OCI-LY1 (cell line): ENCODE measurements at regions not wholly inside any gene's neighbourhood (a gene's known extent, or its start where the extent isn't known, plus 50 kb on each side); places are given as distances from the start of the nearest gene placed in this dataset.

ENCODE experiments used
- EZH2 ChIP-seq: fragments of 200-600 bp; sonication (generic), shearing (Covaris generic); IDR thresholded peaks from 2 replicates; pipeline ENCODE4 v1.8.0; 2017; ENCODE audit warnings: borderline replicate concordance, mixed run types, mild to moderate bottlenecking, antibody characterized with exemption, low read length, moderate library complexity, mixed read lengths
- TF ChIP-seq, protein P1 (sequence below): fragments of 200-600 bp; sonication (generic), shearing (Covaris generic); IDR thresholded peaks from 2 replicates; pipeline ENCODE4 v1.5.1; 2017; ENCODE audit warnings: mild to moderate bottlenecking, antibody characterized with exemption, low read length, moderate library complexity, mixed read lengths

DNA sequence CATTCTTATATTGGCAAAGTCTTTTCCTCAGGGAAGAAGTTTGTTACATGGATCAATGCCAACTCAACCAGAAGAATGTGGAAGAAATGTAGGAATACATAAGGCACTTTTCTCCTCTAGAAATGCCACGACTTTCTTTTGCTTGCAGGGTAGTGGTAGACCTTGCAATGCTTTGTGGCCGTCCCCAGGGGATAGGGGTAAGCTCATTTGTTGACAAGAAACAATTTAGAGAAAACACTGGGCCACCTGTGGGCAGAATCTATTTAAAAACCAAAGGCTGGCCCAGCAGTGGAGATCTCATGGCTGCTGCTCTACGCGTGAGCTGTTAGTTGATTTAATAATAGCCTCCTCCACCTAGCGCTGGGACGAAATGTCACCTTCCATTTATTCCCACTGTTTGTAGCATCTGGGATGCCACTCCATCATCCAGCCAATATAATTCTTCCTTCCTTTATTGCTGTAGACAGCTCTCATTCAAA, 64.6 kb upstream of the PFN2 start:
- TF ChIP-seq, protein P1, sequence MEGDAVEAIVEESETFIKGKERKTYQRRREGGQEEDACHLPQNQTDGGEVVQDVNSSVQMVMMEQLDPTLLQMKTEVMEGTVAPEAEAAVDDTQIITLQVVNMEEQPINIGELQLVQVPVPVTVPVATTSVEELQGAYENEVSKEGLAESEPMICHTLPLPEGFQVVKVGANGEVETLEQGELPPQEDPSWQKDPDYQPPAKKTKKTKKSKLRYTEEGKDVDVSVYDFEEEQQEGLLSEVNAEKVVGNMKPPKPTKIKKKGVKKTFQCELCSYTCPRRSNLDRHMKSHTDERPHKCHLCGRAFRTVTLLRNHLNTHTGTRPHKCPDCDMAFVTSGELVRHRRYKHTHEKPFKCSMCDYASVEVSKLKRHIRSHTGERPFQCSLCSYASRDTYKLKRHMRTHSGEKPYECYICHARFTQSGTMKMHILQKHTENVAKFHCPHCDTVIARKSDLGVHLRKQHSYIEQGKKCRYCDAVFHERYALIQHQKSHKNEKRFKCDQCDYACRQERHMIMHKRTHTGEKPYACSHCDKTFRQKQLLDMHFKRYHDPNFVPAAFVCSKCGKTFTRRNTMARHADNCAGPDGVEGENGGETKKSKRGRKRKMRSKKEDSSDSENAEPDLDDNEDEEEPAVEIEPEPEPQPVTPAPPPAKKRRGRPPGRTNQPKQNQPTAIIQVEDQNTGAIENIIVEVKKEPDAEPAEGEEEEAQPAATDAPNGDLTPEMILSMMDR, result no peak
- no peak for TF ChIP-seq EZH2
